GM18909 (cell line): ENCODE measurements at regions not wholly inside any gene's neighbourhood (a gene's known extent, or its start where the extent isn't known, plus 50 kb on each side); places are given as distances from the start of the nearest gene placed in this dataset.
"Not testable (repeated sequence)": the region's sequence is repeated elsewhere in the genome, so short reads cannot be mapped to it uniquely, and the experiment has no call there.

Source experiments
- ATAC-seq: cut with Tn5 transposase; IDR thresholded peaks from one replicate; pipeline ENCODE4 v1.9.1; 2021; ENCODE audit warnings: mild to moderate bottlenecking; ENCODE audit not compliant: unreplicated experiment, poor library complexity

- ATAC-seq: no peak
These were observed 369.6 kb upstream of the ID2 start for GRCh38 chr2:8312221-8312620.

- peak; percentile 85 for ATAC-seq
These were observed 368.7 kb upstream of the ID2 start for GRCh38 chr2:8312861-8313830.

- ATAC-seq: no peak
These were observed 367.8 kb upstream of the ID2 start for GRCh38 chr2:8314063-8314462.

GRCh38 chr2:8315531-8316165 is 366.2 kb upstream of the ID2 start:
- no peak for ATAC-seq

GRCh38 chr2:8316356-8316755 is 365.5 kb upstream of the ID2 start:
- ATAC-seq: no peak

GRCh38 chr2:8317418-8317817 is 364.4 kb upstream of the ID2 start:
- no peak for ATAC-seq

GRCh38 chr2:8319219-8319618 is 362.6 kb upstream of the ID2 start:
- ATAC-seq: no peak

GRCh38 chr2:8320311-8321066 is 361.4 kb upstream of the ID2 start:
- ATAC-seq: no peak

GRCh38 chr2:8322634-8323033 is 359.2 kb upstream of the ID2 start:
- no peak for ATAC-seq

- no peak for ATAC-seq
These were observed 357.5 kb upstream of the ID2 start for GRCh38 chr2:8324164-8324856.

GRCh38 chr2:8324901-8325300 is 357.0 kb upstream of the ID2 start:
- ATAC-seq: no peak

- ATAC-seq: no peak
These were observed 354.3 kb upstream of the ID2 start for GRCh38 chr2:8327371-8328100.

GRCh38 chr2:8328217-8328616 is 353.6 kb upstream of the ID2 start:
- ATAC-seq: no peak

GRCh38 chr2:8329660-8330622 is 351.9 kb upstream of the ID2 start:
- no peak for ATAC-seq

GRCh38 chr2:8331068-8331467 is 350.8 kb upstream of the ID2 start:
- ATAC-seq: no peak

GRCh38 chr2:8332646-8333045 is 349.2 kb upstream of the ID2 start:
- no peak for ATAC-seq

- ATAC-seq: no peak
These were observed 348.6 kb upstream of the ID2 start for GRCh38 chr2:8333177-8333831.

- not testable (repeated sequence) for ATAC-seq
These were observed 348.0 kb upstream of the ID2 start for GRCh38 chr2:8333832-8334187.
